Hepatocyte (in vitro differentiated cells): ENCODE measurements at regions not wholly inside any gene's neighbourhood (a gene's known extent, or its start where the extent isn't known, plus 50 kb on each side); places are given as distances from the start of the nearest gene placed in this dataset.

Experiments
- DNase-seq: peaks from one replicate; pipeline ENCODE4 v3.0.0-alpha.2; 2016; ENCODE audit warnings: low spot score
- H2AFZ ChIP-seq: fragments of 200-600 bp; sonication (generic); 2 replicates; pipeline ENCODE4 v1.6.0; 2016; ENCODE audit warnings: antibody characterized with exemption, mild to moderate bottlenecking
- H3K27ac ChIP-seq: fragments of 200-600 bp; sonication (generic); 2 replicates; pipeline ENCODE4 v1.5.1; 2016; ENCODE audit warnings: mild to moderate bottlenecking
- H3K27me3 ChIP-seq: fragments of 200-600 bp; sonication (generic); 2 replicates; pipeline ENCODE4 v1.6.1; 2016
- H3K36me3 ChIP-seq: fragments of 200-600 bp; sonication (generic); replicated peaks from 2 replicates; pipeline ENCODE4 v1.5.1; 2016; ENCODE audit warnings: low read depth; ENCODE audit not compliant: insufficient read depth
- H3K4me1 ChIP-seq: fragments of 200-600 bp; sonication (generic); 2 replicates; pipeline ENCODE4 v1.5.1; 2016; ENCODE audit warnings: mild to moderate bottlenecking, moderate library complexity; ENCODE audit not compliant: insufficient read depth
- H3K4me2 ChIP-seq: fragments of 200-600 bp; sonication (generic); 2 replicates; pipeline ENCODE4 v1.6.0; 2016
- H3K4me3 ChIP-seq: fragments of 200-600 bp; sonication (generic); 2 replicates; pipeline ENCODE4 v1.5.1; 2016; ENCODE audit warnings: mild to moderate bottlenecking
- H3K79me2 ChIP-seq: fragments of 200-600 bp; sonication (generic); 2 replicates; pipeline ENCODE4 v1.6.0; 2017; ENCODE audit warnings: mild to moderate bottlenecking
- H3K9me2 ChIP-seq: fragments of 200-600 bp; sonication (generic); replicated peaks from 2 replicates; pipeline ENCODE4 v1.6.0; 2017; ENCODE audit warnings: mild to moderate bottlenecking; ENCODE audit not compliant: insufficient read depth
- H3K9me3 ChIP-seq: fragments of 200-600 bp; sonication (generic); 2 replicates; pipeline ENCODE4 v1.5.1; 2016; ENCODE audit warnings: low read depth, mild to moderate bottlenecking
- H4K20me1 ChIP-seq: fragments of 200-600 bp; sonication (generic); 2 replicates; pipeline ENCODE4 v1.6.0; 2016; ENCODE audit warnings: mild to moderate bottlenecking; ENCODE audit not compliant: insufficient read depth, poor library complexity, severe bottlenecking
- EZH2 ChIP-seq: fragments of 200-600 bp; sonication (generic); IDR thresholded peaks from 2 replicates; pipeline ENCODE4 v1.6.1; 2016; ENCODE audit warnings: antibody characterized with exemption, mild to moderate bottlenecking, borderline replicate concordance
- EZH2phosphoT487 ChIP-seq: fragments of 200-600 bp; sonication (generic); IDR thresholded peaks from one replicate; pipeline ENCODE4 v1.6.1; 2018; ENCODE audit warnings: antibody characterized with exemption, mild to moderate bottlenecking, low read depth, moderate library complexity; ENCODE audit not compliant: unreplicated experiment, severe bottlenecking
- WGBS: methylation state at CpG from one replicate; pipeline ENCODE4 v1.1.6; 2016; ENCODE audit warnings: low lambda C conversion rate; ENCODE audit errors: missing lambda C conversion rate; 5-methylcytosine and 5-hydroxymethylcytosine counted together
- TF ChIP-seq, protein P1 (sequence below): fragments of 200-600 bp; sonication (generic); IDR thresholded peaks from 2 replicates; pipeline ENCODE4 v1.5.1; 2016; ENCODE audit warnings: antibody characterized with exemption, mild to moderate bottlenecking; ENCODE audit not compliant: poor library complexity

DNA sequence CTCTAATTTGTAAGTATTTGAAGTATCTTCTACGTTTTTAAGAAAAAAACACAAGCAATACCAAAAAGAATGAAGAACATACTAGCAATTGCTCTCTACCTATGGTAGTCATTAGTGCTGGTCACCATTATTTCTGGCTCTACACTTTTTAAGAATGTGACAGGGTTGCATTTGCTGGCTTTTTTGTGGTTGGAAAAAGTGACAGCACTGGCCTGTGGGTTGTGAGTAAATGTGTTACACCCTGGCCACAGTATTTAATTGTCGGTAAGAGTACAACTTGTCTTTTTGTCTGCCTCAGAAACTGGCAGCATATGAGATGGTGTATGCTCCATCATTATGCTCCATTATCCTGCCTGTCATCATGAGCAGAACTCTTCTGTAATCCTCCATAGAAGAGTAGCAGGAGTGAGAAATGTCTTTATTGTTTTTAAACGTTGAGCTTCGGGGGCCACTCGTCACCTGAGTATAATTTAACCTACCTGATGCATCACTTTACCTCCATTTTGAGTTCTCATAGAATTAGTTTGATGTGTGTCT lies 449.8 kb downstream of the ISL1 start:
- Histone ChIP-seq H3K4me3 (no peak overlapping the region), H4K20me1 (no peaks in the 10 kb centered on the region), H2AFZ (no peak overlapping the region), H3K4me1 (no peaks in the 10 kb centered on the region), H3K27ac (no peak overlapping the region), H3K27me3 (no peaks in the 10 kb centered on the region), H3K4me2 (no peak overlapping the region), H3K9me2 (no peaks in the 10 kb centered on the region), H3K36me3 (no peaks in the 10 kb centered on the region), H3K9me3 (no peaks in the 10 kb centered on the region), H3K79me2 (no peaks in the 10 kb centered on the region)
- TF ChIP-seq EZH2 = no peak
- TF ChIP-seq, protein P1, sequence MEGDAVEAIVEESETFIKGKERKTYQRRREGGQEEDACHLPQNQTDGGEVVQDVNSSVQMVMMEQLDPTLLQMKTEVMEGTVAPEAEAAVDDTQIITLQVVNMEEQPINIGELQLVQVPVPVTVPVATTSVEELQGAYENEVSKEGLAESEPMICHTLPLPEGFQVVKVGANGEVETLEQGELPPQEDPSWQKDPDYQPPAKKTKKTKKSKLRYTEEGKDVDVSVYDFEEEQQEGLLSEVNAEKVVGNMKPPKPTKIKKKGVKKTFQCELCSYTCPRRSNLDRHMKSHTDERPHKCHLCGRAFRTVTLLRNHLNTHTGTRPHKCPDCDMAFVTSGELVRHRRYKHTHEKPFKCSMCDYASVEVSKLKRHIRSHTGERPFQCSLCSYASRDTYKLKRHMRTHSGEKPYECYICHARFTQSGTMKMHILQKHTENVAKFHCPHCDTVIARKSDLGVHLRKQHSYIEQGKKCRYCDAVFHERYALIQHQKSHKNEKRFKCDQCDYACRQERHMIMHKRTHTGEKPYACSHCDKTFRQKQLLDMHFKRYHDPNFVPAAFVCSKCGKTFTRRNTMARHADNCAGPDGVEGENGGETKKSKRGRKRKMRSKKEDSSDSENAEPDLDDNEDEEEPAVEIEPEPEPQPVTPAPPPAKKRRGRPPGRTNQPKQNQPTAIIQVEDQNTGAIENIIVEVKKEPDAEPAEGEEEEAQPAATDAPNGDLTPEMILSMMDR = no peak
- TF ChIP-seq EZH2phosphoT487 = no peak
- 81% methylated on average over 5 of the region's 5 CpGs for WGBS
- no peak for DNase-seq

DNA sequence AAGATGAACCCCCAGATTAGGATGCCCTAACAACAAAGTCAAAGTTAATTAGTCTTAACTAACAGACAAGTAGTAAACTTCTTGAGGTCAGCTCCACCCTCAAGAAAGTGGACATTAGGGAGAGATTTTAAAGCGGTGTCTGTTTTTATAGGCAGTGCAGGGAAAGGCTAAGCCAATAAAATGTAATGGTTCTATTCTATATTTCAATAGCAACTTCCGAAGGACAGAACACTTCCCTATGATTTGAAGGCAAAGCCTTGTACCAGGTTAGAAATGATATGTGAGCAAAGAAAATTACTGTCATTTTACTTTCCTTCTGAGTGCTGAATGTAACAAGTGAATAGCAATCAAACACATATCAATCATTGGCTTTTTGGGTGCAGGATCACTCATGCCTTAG lies 455.2 kb downstream of the ISL1 start:
- Histone ChIP-seq H3K4me3 (no peak overlapping the region), H3K79me2 (no peaks in the 10 kb centered on the region), H3K4me2 (peak overlapping the region; percentile 20), H3K27me3 (no peaks in the 10 kb centered on the region), H3K36me3 (no peaks in the 10 kb centered on the region), H3K9me3 (no peaks in the 10 kb centered on the region), H2AFZ (no peak overlapping the region), H3K9me2 (no peaks in the 10 kb centered on the region), H4K20me1 (no peaks in the 10 kb centered on the region), H3K27ac (no peak overlapping the region), H3K4me1 (no peaks in the 10 kb centered on the region)
- DNase-seq = no peak
- WGBS = 38% methylated on average over 2 of the region's 2 CpGs
- TF ChIP-seq, protein P1 = no peak
- TF ChIP-seq EZH2 = no peak
- TF ChIP-seq EZH2phosphoT487 = no peak

DNA sequence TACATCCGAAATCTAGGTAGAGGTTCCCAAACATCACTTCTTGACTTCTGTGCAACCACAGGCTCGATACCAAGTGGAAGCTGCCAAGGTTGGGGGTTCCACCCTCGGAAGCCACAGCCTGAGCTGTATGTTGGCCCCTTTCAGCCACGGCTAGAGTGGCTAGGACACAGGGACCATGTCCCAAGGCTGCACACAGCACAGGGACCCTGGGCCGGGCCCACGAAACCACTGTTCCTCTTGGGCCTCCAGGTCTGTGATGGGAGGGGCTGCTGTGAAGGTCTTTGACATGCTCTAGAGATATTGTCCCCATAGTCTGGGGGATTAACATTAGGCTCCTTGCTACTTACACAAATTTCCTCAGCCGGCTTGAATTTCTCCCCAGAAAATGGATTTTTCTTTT lies 460.6 kb downstream of the ISL1 start:
- H3K27ac ChIP-seq = no peak overlapping the region
- no peak overlapping the region for H3K4me3 ChIP-seq
- WGBS = 95% methylated on average over 7 of the region's 7 CpGs
- no peaks in the 10 kb centered on the region for H3K27me3 ChIP-seq
- no peak overlapping the region for H3K4me2 ChIP-seq
- no peaks in the 10 kb centered on the region for H3K4me1 ChIP-seq
- H3K9me3 ChIP-seq = no peaks in the 10 kb centered on the region
- DNase-seq = no peak
- no peaks in the 10 kb centered on the region for H3K36me3 ChIP-seq
- no peak overlapping the region for H2AFZ ChIP-seq
- H3K79me2 ChIP-seq = no peaks in the 10 kb centered on the region
- TF ChIP-seq, protein P1 = no peak
- TF ChIP-seq EZH2phosphoT487 = no peak
- no peak for TF ChIP-seq EZH2
- no peaks in the 10 kb centered on the region for H4K20me1 ChIP-seq
- H3K9me2 ChIP-seq = no peaks in the 10 kb centered on the region

DNA sequence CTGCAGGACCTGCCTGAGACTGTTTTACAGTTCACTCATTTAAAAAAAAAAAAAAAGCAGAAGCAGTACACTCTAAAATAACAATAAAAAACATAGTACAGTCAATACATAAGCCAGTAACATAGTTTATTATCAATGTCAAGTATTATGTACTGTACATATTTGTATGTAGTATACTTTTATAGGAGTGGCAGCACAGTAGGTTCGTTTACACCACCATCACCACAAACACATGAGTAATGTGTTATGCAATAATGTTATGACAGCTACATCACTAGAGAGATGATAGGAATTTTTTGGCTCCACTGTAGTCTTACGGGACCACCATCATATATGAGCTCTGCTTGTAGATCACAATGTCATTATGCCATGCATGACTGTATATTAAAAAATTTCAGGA lies 462.8 kb downstream of the ISL1 start:
- H3K9me2 ChIP-seq = no peaks in the 10 kb centered on the region
- H3K4me3 ChIP-seq = no peak overlapping the region
- H3K4me2 ChIP-seq = no peak overlapping the region
- no peak overlapping the region for H2AFZ ChIP-seq
- TF ChIP-seq EZH2 = no peak
- TF ChIP-seq, protein P1 = no peak
- TF ChIP-seq EZH2phosphoT487 = no peak
- no peaks in the 10 kb centered on the region for H4K20me1 ChIP-seq
- WGBS = 69% methylated on average over 2 of the region's 2 CpGs
- no peaks in the 10 kb centered on the region for H3K27me3 ChIP-seq
- H3K36me3 ChIP-seq = no peaks in the 10 kb centered on the region
- H3K27ac ChIP-seq = no peak overlapping the region
- no peaks in the 10 kb centered on the region for H3K79me2 ChIP-seq
- H3K9me3 ChIP-seq = no peaks in the 10 kb centered on the region
- no peaks in the 10 kb centered on the region for H3K4me1 ChIP-seq
- DNase-seq = no peak
